SH-SY5Y (cell line): ENCODE measurements at regions not wholly inside any gene's neighbourhood (a gene's known extent, or its start where the extent isn't known, plus 50 kb on each side); places are given as distances from the start of the nearest gene placed in this dataset.

ENCODE experiments used
- GATA2 ChIP-seq: IDR thresholded peaks from 2 replicates; pipeline ENCODE4 v1.6.1; 2011; ENCODE audit warnings: mild to moderate bottlenecking, low read depth, low read length
- GATA3 ChIP-seq: IDR thresholded peaks from 2 replicates; pipeline ENCODE4 v1.6.1; 2011; ENCODE audit warnings: low read depth, mild to moderate bottlenecking, low read length, moderate library complexity

DNA sequence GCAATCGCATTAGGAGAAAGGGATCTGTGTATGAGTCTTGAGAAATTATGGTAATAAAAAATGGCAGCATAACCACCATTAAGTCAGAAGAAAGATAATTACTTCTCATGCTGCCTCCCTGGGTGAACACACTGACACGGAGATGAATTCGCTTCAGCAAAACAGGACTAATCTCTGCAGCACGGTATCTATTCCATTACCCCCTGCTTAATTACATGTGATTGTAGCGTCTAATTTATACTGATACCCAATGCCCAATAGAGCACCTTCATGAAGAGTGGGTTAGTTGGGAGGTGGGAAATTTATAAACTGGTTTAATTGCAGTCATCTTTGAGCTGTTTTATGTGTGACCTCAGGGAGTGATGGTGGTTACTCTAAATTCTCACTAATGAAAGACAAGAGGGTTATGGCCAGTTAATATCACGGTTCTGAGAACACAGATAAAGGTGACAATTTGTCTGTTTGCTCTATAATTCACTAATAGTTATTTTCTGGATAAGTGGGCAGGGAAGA is 476.2 kb upstream of the SULF2 start:
- TF ChIP-seq GATA2 (no peak), GATA3 (no peak)

DNA sequence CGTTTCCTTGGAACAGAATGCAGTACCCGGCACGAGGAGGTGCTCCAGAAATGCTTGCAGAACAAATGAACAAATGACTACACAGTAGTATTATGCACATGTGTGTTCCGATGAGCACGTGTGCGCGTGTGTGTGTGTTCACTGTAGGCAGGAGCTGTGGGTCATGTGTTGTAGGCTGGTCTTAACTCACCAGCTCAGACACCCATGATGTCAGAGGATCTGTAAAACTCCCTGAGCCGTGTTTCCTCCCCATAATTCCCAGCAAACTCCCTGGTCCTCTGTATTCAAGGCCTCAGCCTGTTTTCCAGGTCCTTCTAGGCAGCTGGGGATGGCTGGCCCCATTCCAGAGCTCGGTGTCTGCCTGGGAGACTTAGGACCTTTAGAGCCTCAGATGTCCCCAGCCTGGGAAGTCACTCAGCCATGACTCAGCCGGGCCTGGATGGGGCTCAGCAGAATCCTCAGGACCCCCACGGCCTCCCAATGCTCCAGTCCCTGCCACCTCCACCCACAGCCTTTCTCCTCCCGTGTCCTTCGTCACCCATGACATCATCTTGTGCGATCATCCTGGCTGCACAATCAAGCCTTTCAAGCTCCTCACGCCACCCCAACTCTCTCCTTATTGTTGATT is 475.0 kb upstream of the SULF2 start:
- TF ChIP-seq GATA3 (no peak), GATA2 (no peak)

DNA sequence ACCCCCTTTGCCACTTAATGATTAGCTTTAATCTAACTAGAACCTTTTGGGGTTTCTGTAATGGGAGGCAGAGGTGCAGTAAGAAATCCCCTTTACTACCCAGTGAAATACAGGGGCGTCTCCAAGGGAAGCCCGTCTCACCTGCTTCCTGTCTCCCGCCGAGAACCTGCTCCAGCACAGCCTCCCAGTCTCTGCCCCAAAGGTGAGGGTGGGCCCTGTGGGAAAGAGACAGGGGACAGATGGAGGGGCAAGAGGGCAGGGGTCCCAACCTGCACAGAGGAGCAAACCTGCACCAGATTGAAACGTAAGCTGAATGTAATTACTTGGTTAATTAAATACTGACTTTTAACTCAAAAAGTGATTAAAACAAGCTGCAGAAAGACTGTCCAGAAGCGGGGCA is 474.2 kb upstream of the SULF2 start:
- TF ChIP-seq GATA2: no peak
- no peak for TF ChIP-seq GATA3

DNA sequence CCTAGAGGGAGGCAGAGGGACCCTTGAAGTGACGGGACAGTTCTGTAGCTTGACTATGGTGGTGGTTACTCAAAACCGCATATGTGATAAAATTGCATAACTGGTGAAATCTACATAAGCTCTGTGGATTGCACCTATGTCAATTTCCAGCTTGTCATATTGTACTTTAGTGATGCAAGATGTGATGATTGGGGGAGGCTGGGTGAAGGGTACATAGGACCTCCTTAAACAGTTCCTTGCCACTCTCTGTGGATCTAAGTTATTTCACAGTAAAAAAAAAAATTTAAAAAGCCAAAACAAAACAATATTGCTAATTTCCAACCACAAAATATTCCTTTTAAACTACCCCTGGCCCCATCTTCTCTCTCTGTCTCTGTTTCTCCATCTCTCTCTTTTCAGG is 472.6 kb upstream of the SULF2 start:
- TF ChIP-seq GATA3: no peak
- TF ChIP-seq GATA2: no peak

DNA sequence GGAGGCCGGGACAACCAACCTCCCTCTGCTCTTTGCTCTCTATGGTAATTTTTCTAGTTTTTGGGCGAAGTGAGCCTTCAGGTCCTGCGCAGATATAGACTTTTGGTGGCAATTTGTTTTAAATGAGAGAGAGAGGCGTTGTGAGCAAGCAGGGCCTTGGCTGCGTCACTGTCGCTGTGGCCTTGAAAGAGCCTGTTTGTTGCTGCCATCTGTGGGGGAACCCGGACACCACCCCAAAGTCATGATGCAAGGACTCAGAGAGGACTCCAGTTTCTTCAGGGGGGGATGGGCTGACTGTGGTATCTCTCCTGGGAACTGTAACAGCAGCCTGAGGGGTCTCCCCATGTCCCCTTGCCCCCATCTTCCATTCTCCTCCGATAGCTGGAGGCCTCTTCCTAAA is 462.7 kb upstream of the SULF2 start:
- no peak for TF ChIP-seq GATA2
- no peak for TF ChIP-seq GATA3

DNA sequence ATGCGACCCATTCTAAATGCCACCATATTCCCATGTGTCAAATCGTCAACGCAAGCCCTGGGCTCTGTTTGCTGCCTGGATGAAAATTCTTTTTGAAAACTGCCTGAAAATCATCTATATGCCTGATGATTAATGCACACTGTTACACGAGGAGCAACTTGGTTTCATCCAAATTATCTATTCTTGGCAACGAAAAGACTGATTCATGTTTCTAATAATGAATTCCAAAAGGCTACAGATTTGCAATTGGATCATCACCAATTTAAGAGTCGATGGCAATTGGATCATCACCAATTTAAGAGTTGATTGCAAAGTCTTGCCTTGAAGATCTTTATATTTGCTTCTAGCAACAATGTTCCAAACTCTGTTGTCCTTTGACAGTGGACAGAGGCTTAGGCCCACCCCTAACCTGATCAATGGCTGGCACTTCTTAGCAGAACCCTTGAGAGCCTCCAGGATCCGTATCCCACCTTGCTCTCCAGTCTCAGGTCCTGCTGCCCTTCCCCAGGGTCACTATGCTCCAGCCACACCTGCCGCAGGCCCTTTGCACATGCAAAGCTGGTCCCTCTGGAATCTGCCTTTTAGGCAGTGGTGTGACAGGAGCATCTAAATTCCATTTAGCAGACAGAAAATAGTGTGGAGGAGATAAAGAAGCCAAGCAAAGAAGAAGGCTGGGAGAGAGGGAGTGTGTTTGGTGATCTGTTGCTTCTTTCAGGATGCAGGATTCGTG is 460.9 kb upstream of the SULF2 start:
- no peak for TF ChIP-seq GATA3
- no peak for TF ChIP-seq GATA2

DNA sequence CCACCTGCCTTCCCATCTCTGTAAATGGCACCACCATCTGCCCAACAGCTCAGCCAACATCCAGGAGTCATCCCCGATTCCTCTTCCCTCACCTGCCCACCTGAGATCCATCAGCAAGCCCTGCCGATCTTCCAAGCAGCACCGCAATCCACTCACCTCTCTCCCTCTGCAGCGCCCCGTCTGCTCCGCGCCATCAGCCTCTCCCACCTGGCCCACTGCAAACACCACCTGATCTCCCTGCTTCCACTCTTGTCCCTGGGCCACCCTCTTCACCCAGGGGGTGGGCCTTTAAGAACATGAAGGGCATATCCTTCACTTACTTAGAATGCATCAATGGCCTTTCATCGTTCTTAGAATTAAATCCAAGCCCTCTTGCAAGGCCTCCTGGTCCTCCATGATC is 457.3 kb upstream of the SULF2 start:
- TF ChIP-seq GATA2 (no peak), GATA3 (no peak)

DNA sequence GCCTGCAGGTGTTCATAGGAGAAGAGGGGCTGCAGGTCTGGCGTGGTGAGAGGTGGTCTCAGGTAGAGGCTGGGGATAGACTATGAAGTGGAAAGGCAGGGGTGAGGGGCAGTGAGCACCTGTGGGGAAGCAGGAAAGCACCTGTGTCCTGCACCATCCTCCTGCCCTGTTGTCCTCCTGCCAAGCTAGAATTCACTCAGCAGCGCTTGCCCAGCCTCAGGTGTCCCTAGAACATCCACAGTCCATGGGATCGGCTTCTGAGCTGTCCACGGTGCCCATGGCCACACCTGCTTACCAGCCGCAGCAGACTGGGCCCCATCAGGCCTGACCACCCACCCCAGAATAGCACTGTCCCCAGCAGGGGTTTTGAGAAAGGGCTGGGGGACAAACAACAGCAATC is 456.2 kb upstream of the SULF2 start:
- no peak for TF ChIP-seq GATA3
- TF ChIP-seq GATA2: no peak

DNA sequence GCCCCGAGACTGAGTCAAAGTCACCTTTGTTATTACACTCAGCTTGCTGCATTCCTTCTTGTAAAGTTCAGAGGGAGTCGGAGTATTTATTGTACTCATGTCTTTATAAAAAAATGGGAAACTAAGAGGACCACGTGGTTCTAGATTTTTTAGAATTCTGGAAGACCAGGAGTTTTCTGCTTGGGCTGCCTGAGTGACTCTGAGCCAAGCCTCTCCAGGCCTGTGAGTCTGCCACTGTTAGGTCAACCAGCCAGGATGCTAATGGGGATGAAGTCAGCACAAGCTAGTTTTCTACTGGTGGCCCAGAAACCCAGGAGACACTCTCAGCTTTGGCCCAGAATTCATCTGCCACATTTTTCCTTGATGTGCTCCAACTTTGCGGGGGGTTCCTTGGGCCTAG is 453.5 kb upstream of the SULF2 start:
- no peak for TF ChIP-seq GATA2
- no peak for TF ChIP-seq GATA3

DNA sequence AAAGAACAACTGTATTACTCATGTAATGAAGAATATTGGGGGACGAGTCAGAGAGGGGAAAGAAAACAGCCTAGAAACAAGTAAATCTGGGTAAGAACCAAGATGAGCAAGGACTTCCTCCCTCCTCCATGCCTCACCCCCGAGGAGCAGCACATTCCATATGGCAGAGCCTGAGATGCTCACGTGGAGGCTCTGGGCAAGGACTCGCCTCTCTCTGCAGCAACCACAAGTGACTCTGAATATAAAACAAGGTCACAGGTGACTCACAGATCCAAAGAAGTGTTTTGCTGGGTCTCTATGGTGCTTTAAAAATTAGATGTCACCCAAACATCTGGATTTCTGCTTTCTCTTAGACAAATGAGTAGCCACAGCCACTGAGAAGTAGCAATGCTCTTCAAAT is 453.0 kb upstream of the SULF2 start:
- no peak for TF ChIP-seq GATA3
- no peak for TF ChIP-seq GATA2

DNA sequence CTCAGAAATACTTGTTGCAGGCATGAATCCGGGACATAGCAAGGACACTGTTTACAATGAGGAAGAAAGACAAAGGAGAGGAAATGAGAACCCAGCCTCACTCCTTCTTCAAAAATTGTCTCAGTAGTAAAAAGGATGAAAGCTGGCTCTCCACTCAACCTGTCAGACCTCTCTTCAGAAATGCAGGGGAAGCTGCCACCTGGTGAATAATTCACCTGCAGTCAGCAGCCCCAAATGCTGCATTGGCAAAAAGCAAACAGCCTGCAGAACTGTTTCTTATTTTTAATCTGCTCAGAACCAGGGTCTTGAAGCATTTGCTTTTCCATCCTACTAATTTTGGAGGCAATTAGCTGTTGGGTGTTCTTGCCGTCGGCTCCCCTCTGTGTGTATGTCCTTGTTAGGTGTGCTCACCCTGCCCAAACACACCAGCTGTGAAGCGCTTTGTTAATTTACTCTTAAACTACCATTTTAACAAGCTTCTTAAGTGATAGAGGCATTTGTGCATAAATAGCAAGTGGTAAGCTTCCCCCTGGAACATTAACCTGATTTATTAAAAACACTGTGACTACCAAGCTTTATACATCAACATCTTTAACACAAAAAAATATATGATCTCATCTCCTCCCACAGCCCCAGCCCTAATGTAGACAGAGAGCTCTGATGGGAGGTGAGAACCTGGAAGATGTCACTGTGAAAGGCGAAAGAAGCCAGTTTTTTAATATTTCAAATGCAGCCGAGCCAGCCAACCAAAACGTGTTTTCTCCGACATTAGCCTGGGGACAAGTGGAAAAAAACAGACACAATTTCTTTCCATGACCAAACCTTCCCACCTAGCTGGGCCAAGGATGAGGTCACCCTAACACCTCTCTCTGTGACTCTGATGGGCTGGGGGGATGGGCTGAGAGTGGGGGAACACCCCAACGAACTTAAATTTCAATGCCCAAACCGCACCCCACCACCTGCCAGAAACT is 451.0 kb upstream of the SULF2 start:
- TF ChIP-seq GATA3 (no peak), GATA2 (no peak)

DNA sequence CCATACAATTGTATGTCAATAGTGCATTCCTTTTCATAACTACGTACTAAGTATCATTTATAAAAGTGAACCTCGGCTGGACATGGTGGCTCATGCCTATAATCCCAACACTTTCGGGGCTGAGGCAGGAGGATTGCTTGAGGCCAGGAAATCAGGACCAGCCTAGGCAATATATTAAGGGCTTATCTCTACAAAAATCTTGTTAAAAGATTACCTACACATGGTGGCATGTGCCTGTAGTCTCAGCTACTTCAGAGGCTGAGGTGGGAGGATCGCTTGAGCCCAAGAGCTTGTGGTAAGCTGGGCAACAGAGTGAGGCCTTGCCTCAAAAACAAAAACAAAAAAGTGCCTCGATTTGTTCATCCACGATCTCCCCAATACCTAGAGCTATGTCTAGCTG is 449.7 kb upstream of the SULF2 start:
- TF ChIP-seq GATA3 (no peak), GATA2 (no peak)

DNA sequence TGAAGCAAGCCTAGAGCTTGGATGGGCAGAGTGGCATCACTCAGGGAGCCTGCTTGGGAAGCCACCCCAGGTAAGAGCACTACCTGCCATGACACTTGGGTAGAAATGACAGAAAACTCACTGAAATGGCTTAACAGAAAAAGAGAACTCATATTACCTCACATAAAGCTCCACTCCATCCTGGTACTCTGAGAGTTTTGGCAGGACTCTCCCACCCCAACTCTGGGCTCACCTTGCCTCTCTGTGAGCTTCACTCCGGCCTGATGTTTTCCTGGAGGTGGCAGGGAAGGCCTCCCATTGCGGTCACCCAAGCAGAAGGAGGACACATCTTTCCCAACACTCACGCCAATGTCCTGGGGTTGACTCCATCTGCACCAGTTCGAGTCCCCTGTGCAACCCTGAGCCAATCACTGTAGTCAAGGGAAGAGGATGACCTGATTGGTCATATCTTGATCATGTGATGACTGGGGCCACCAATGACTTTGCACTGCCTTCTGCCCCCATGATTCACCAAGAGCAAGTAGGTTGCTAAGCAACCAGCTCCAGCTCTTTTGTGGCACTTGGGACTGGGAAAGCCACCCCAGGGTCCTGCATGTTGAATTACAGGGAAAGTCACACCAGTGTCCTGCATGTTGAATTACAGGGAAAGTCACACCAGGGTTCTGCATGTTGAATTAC is 446.1 kb upstream of the SULF2 start:
- TF ChIP-seq GATA2: no peak
- no peak for TF ChIP-seq GATA3

DNA sequence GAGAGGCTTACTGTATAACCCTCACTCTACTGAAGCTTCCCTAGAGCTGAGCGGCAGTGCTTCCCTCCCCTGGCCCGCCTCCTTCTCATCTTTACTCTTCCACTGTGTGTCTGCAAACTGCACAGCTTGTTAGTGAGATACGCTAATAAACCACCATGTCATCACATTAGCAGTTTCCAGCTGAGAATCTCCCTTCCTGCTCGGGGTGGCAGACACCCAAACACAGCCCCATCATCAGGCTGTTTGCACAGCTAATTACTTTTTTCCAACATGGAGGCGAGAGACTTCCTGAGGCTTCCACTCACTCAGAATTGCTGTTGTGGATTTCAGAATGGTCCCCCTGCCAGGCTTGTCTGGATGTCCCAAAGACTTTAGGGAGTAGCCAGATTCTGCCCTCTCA is 444.9 kb upstream of the SULF2 start:
- TF ChIP-seq GATA3: no peak
- no peak for TF ChIP-seq GATA2
